CD14-positive monocyte (primary cell): ENCODE measurements at regions not wholly inside any gene's neighbourhood (a gene's known extent, or its start where the extent isn't known, plus 50 kb on each side); places are given as distances from the start of the nearest gene placed in this dataset.

ENCODE experiments used
- DNase-seq, 3 donors: peaks; one replicate each; pipeline ENCODE4 v3.0.0-alpha.2; 2011 to 2022
- H2AFZ ChIP-seq: 2 replicates; pipeline ENCODE4 v1.6.0; 2012; ENCODE audit warnings: mild to moderate bottlenecking, low read depth, low read length, inconsistent platforms; ENCODE audit not compliant: insufficient read depth, poor library complexity, severe bottlenecking
- H3K27ac ChIP-seq, 2 donors: 1 replicate in 1 of 2; 2 replicates in 1 of 2; pipeline ENCODE4 v1.5.1; 2012 to 2013; ENCODE audit warnings: low read length in 2 of 2, control low read depth in 1 of 2, inconsistent platforms in 1 of 2, low read depth in 1 of 2, mild to moderate bottlenecking in 1 of 2
- H3K27me3 ChIP-seq, 2 donors: one replicate each; pipeline versions ENCODE4 v1.6.0 to v1.6.1; 2011 to 2013; ENCODE audit warnings: low read length in 2 of 2; ENCODE audit not compliant: control insufficient read depth in 2 of 2, insufficient read depth in 2 of 2
- H3K36me3 ChIP-seq, 2 donors: replicated peaks in 1 of 2; 1 replicate in 1 of 2; 2 replicates in 1 of 2; pipeline versions ENCODE4 v1.5.1 to v1.6.1; 2012 to 2013; ENCODE audit warnings: low read length in 2 of 2, control low read depth in 1 of 2, inconsistent platforms in 1 of 2, mild to moderate bottlenecking in 1 of 2; ENCODE audit not compliant: insufficient read depth in 2 of 2, control insufficient read depth in 1 of 2
- H3K4me1 ChIP-seq, 2 donors: 1 replicate in 1 of 2; 2 replicates in 1 of 2; pipeline versions ENCODE4 v1.5.1 to v1.6.1; 2012 to 2013; ENCODE audit warnings: low read length in 2 of 2, control low read depth in 1 of 2, inconsistent platforms in 1 of 2, mild to moderate bottlenecking in 1 of 2, moderate library complexity in 1 of 2; ENCODE audit not compliant: insufficient read depth in 2 of 2, control insufficient read depth in 1 of 2
- H3K4me2 ChIP-seq: replicated peaks from 2 replicates; pipeline ENCODE3; 2012; ENCODE audit warnings: low read length, moderate library complexity, mild to moderate bottlenecking; ENCODE audit not compliant: poor library complexity, severe bottlenecking; ENCODE audit errors: extremely low read depth
- H3K4me3 ChIP-seq, 3 experiments: fragments of 200-600 bp in 1 of 3; sonication (generic) in 1 of 3; replicated peaks in 1 of 3; 1 replicate in 2 of 3; 2 replicates in 1 of 3; pipeline ENCODE4 v1.5.1; 2011 to 2013; ENCODE audit warnings: low read length in 3 of 3, mild to moderate bottlenecking in 3 of 3, control low read depth in 2 of 3, low read depth in 2 of 3, inconsistent platforms in 1 of 3, moderate library complexity in 1 of 3
- H3K79me2 ChIP-seq: 2 replicates; pipeline ENCODE4 v1.6.0; 2012; ENCODE audit warnings: mild to moderate bottlenecking, control low read depth, inconsistent platforms, low read length, moderate library complexity; ENCODE audit not compliant: insufficient read depth
- H3K9ac ChIP-seq: 2 replicates; pipeline ENCODE4 v1.6.0; 2017; ENCODE audit warnings: low read length, mild to moderate bottlenecking; ENCODE audit not compliant: insufficient read depth, poor library complexity, severe bottlenecking
- H3K9me3 ChIP-seq, 2 donors: replicated peaks in 1 of 2; 1 replicate in 1 of 2; 2 replicates in 1 of 2; pipeline versions ENCODE4 v1.5.1 to v1.6.1; 2012 to 2013; ENCODE audit warnings: low read length in 2 of 2, control low read depth in 1 of 2; ENCODE audit not compliant: control insufficient read depth in 1 of 2, insufficient read depth in 1 of 2
- H4K20me1 ChIP-seq: 2 replicates; pipeline ENCODE4 v1.6.0; 2012; ENCODE audit warnings: mild to moderate bottlenecking, low read length, control low read depth, moderate library complexity; ENCODE audit not compliant: insufficient read depth
- H3K27ac Mint-ChIP-seq, 7 donors: one replicate each; pipeline ENCODE4 v1.8.0; 2020; ENCODE audit warnings: mild to moderate bottlenecking in 7 of 7, mixed read lengths in 7 of 7, moderate library complexity in 6 of 7, inconsistent platforms in 2 of 7
- H3K27me3 Mint-ChIP-seq, 3 donors: one replicate each; pipeline ENCODE4 v1.8.0; 2021 to 2022; ENCODE audit warnings: low read depth in 3 of 3, mild to moderate bottlenecking in 3 of 3, mixed read lengths in 3 of 3, moderate library complexity in 3 of 3, inconsistent platforms in 1 of 3
- H3K36me3 Mint-ChIP-seq, 2 donors: one replicate each; pipeline ENCODE4 v1.8.0; 2020; ENCODE audit warnings: mixed read lengths in 2 of 2, inconsistent platforms in 1 of 2, mild to moderate bottlenecking in 1 of 2
- H3K4me1 Mint-ChIP-seq: one replicate; pipeline ENCODE4 v1.8.0; 2020; ENCODE audit warnings: mild to moderate bottlenecking, mixed read lengths
- H3K4me3 Mint-ChIP-seq, 2 donors: one replicate each; pipeline ENCODE4 v1.8.0; 2020; ENCODE audit warnings: mild to moderate bottlenecking in 2 of 2, mixed read lengths in 2 of 2, moderate library complexity in 1 of 2
- H3K9me3 Mint-ChIP-seq, 7 donors: one replicate each; pipeline ENCODE4 v1.8.0; 2020 to 2022; ENCODE audit warnings: mixed read lengths in 7 of 7, mild to moderate bottlenecking in 6 of 7, moderate library complexity in 6 of 7, inconsistent platforms in 2 of 7
- WGBS: methylation state at CpG from one replicate; pipeline ENCODE4 v1.1.5; 2013; ENCODE audit warnings: missing lambda C conversion rate; ENCODE audit not compliant: insufficient coverage; 5-methylcytosine and 5-hydroxymethylcytosine counted together
- intact Hi-C, 2 donors: fragments of 100-400 bp; cut with micrococcal nuclease; formaldehyde crosslinking; loops; one replicate each; pipeline versions ENCODE4 v1.15.0 to v1.15.1; 2023
- TF ChIP-seq, protein P1 (sequence below): fragments of 200-600 bp; IDR thresholded peaks from one replicate; pipeline ENCODE4 v1.8.0; 2022; ENCODE audit warnings: antibody characterized with exemption, mild to moderate bottlenecking

- TF ChIP-seq, protein P1, sequence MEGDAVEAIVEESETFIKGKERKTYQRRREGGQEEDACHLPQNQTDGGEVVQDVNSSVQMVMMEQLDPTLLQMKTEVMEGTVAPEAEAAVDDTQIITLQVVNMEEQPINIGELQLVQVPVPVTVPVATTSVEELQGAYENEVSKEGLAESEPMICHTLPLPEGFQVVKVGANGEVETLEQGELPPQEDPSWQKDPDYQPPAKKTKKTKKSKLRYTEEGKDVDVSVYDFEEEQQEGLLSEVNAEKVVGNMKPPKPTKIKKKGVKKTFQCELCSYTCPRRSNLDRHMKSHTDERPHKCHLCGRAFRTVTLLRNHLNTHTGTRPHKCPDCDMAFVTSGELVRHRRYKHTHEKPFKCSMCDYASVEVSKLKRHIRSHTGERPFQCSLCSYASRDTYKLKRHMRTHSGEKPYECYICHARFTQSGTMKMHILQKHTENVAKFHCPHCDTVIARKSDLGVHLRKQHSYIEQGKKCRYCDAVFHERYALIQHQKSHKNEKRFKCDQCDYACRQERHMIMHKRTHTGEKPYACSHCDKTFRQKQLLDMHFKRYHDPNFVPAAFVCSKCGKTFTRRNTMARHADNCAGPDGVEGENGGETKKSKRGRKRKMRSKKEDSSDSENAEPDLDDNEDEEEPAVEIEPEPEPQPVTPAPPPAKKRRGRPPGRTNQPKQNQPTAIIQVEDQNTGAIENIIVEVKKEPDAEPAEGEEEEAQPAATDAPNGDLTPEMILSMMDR: no peak
- Mint-ChIP-seq H3K4me1 (no peaks in the 10 kb centered on the region), H3K36me3 (no peaks in the 10 kb centered on the region), H3K27me3 (peaks cover 0 to 3% (median 1%) of the 10 kb centered on the region in 3 donors), H3K4me3 (no peak overlapping the region), H3K9me3 (peaks cover 0 to 13% (median 2%) of the 10 kb centered on the region in 7 donors), H3K27ac (no peak overlapping the region)
- peaks cover 0 to 4% of the 10 kb centered on the region in 2 donors for H3K9me3 ChIP-seq
- H3K27me3 ChIP-seq: no peaks in the 10 kb centered on the region
- no peak overlapping the region for H3K4me3 ChIP-seq
- DNase-seq: no peak
- intact Hi-C loops: no loop called here
- H3K4me1 ChIP-seq: no peaks in the 10 kb centered on the region
- no peak overlapping the region for H2AFZ ChIP-seq
- no peak overlapping the region for H3K9ac ChIP-seq
- H3K4me2 ChIP-seq: no peak overlapping the region
- no peaks in the 10 kb centered on the region for H3K79me2 ChIP-seq
- H4K20me1 ChIP-seq: no peaks in the 10 kb centered on the region
- WGBS: 90% methylated on average over 2 of the region's 7 CpGs
- H3K27ac ChIP-seq: no peak overlapping the region
- no peaks in the 10 kb centered on the region for H3K36me3 ChIP-seq
These were observed 151.8 kb upstream of the KIT start for GRCh38 chr4:54505996-54506395.

GRCh38 chr4:54509057-54509456, 148.7 kb upstream of the KIT start:
- H3K9me3 ChIP-seq: peaks cover 0 to 4% of the 10 kb centered on the region in 2 donors
- WGBS: 100% methylated on average over 2 of the region's 6 CpGs
- Mint-ChIP-seq H3K27ac (no peak overlapping the region), H3K4me1 (no peaks in the 10 kb centered on the region), H3K4me3 (no peak overlapping the region), H3K36me3 (no peaks in the 10 kb centered on the region), H3K9me3 (peaks cover 0 to 11% (median 2%) of the 10 kb centered on the region in 7 donors), H3K27me3 (peaks cover 0 to 3% (median 1%) of the 10 kb centered on the region in 3 donors)
- H3K4me1 ChIP-seq: no peaks in the 10 kb centered on the region
- H3K9ac ChIP-seq: no peak overlapping the region
- H3K27me3 ChIP-seq: no peaks in the 10 kb centered on the region
- H2AFZ ChIP-seq: no peak overlapping the region
- H3K4me2 ChIP-seq: no peak overlapping the region
- DNase-seq: no peak
- no peak overlapping the region for H3K4me3 ChIP-seq
- no peak overlapping the region for H3K27ac ChIP-seq
- H3K36me3 ChIP-seq: no peaks in the 10 kb centered on the region
- H4K20me1 ChIP-seq: no peaks in the 10 kb centered on the region
- H3K79me2 ChIP-seq: no peaks in the 10 kb centered on the region
- TF ChIP-seq, protein P1: no peak
- intact Hi-C loops: no loop called here
